ENCODE measurements at regions not wholly inside any gene's neighbourhood (a gene's known extent, or its start where the extent isn't known, plus 50 kb on each side); places are given as distances from the start of the nearest gene placed in this dataset.

- Histone ChIP-seq H3K27me3 (ENCODE audit: control insufficient read depth, insufficient read depth, low read length) (no peaks in the 10 kb centered on the region), H3K4me2 (ENCODE audit: low read length) (no peak overlapping the region), H3K9ac (no peak overlapping the region), H3K4me1 (no peaks in the 10 kb centered on the region), H3K4me3 (ENCODE audit: low read depth, low read length) (no peak overlapping the region), H2AFZ (no peak overlapping the region), H3K27ac (no peak overlapping the region), H3K9me3 (ENCODE audit: control insufficient read depth, low read length) (no peaks in the 10 kb centered on the region), H3K36me3 (ENCODE audit: control insufficient read depth, insufficient read depth, low read length) (no peaks in the 10 kb centered on the region), H3K79me2 (no peaks in the 10 kb centered on the region)
- TF ChIP-seq CTCF (IDR thresholded peaks at IDR 0.05): no peak
These were observed 679.9 kb downstream of the KCNA4 start for GRCh38 chr11:29336727-29337575.

- no peak overlapping the region for H3K9ac ChIP-seq
- H3K4me3 ChIP-seq (ENCODE audit: low read depth, low read length): no peak overlapping the region
- H3K36me3 ChIP-seq (ENCODE audit: control insufficient read depth, insufficient read depth, low read length): no peaks in the 10 kb centered on the region
- H3K27ac ChIP-seq: no peak overlapping the region
- H2AFZ ChIP-seq: no peak overlapping the region
- no peak overlapping the region for H3K4me2 ChIP-seq (ENCODE audit: low read length)
- H3K4me1 ChIP-seq: no peaks in the 10 kb centered on the region
- no peak for TF ChIP-seq CTCF (IDR thresholded peaks at IDR 0.05)
- no peaks in the 10 kb centered on the region for H3K27me3 ChIP-seq (ENCODE audit: control insufficient read depth, insufficient read depth, low read length)
- no peaks in the 10 kb centered on the region for H3K9me3 ChIP-seq (ENCODE audit: control insufficient read depth, low read length)
- H3K79me2 ChIP-seq: no peaks in the 10 kb centered on the region
These were observed 682.1 kb downstream of the KCNA4 start for GRCh38 chr11:29334776-29335130.

- Histone ChIP-seq H3K9me3 (ENCODE audit: control insufficient read depth, low read length) (no peaks in the 10 kb centered on the region), H3K4me2 (ENCODE audit: low read length) (no peak overlapping the region), H3K9ac (no peak overlapping the region), H3K4me3 (ENCODE audit: low read depth, low read length) (no peak overlapping the region), H3K4me1 (no peaks in the 10 kb centered on the region), H3K27me3 (ENCODE audit: control insufficient read depth, insufficient read depth, low read length) (no peaks in the 10 kb centered on the region), H3K79me2 (no peaks in the 10 kb centered on the region), H3K27ac (no peak overlapping the region), H3K36me3 (ENCODE audit: control insufficient read depth, insufficient read depth, low read length) (no peaks in the 10 kb centered on the region), H2AFZ (no peak overlapping the region)
- TF ChIP-seq CTCF (IDR thresholded peaks at IDR 0.05): no peak
These were observed 682.6 kb downstream of the KCNA4 start for GRCh38 chr11:29333993-29334775.

- Histone ChIP-seq H3K9me3 (ENCODE audit: control insufficient read depth, low read length) (no peaks in the 10 kb centered on the region), H3K4me1 (no peaks in the 10 kb centered on the region), H3K36me3 (ENCODE audit: control insufficient read depth, insufficient read depth, low read length) (no peaks in the 10 kb centered on the region), H2AFZ (no peak overlapping the region), H3K4me2 (ENCODE audit: low read length) (no peak overlapping the region), H3K27me3 (ENCODE audit: control insufficient read depth, insufficient read depth, low read length) (no peaks in the 10 kb centered on the region), H3K4me3 (ENCODE audit: low read depth, low read length) (no peak overlapping the region), H3K9ac (no peak overlapping the region), H3K27ac (no peak overlapping the region), H3K79me2 (no peaks in the 10 kb centered on the region)
- no peak for TF ChIP-seq CTCF (IDR thresholded peaks at IDR 0.05)
These were observed 685.3 kb downstream of the KCNA4 start for GRCh38 chr11:29331451-29332010.

Measured in parathyroid adenoma (tissue), 2 donors.